Sigmoid colon (tissue), 4 donors: ENCODE measurements at regions not wholly inside any gene's neighbourhood (a gene's known extent, or its start where the extent isn't known, plus 50 kb on each side); places are given as distances from the start of the nearest gene placed in this dataset.

ENCODE experiments used
- CTCF ChIP-seq, 4 experiments: fragments of 450-650 bp in 3 of 4; fragments of 200-600 bp in 1 of 4; IDR thresholded peaks; one replicate each; pipeline ENCODE4 v1.5.1; 2016 to 2019; ENCODE audit warnings: antibody characterized with exemption in 4 of 4, mild to moderate bottlenecking in 3 of 4, moderate library complexity in 2 of 4
- POLR2A ChIP-seq, 2 donors: fragments of 450-650 bp; IDR thresholded peaks; one replicate each; pipeline ENCODE4 v1.6.1; 2016; ENCODE audit warnings: antibody characterized with exemption in 2 of 2, mild to moderate bottlenecking in 2 of 2, moderate library complexity in 2 of 2
- POLR2AphosphoS5 ChIP-seq, 4 donors: sonication (generic); formaldehyde crosslinking; IDR thresholded peaks; one replicate each; pipeline ENCODE4 v1.6.1; 2017; ENCODE audit warnings: antibody characterized with exemption in 4 of 4

GRCh38 chr2:43006834-43007543 is 214.6 kb upstream of the HAAO start:
- TF ChIP-seq CTCF (IDR thresholded peaks at IDR 0.05) (no peak), POLR2AphosphoS5 (IDR thresholded peaks at IDR 0.05) (no peak), POLR2A (IDR thresholded peaks at IDR 0.05) (no peak)
